GM12872 (cell line): ENCODE measurements at regions not wholly inside any gene's neighbourhood (a gene's known extent, or its start where the extent isn't known, plus 50 kb on each side); places are given as distances from the start of the nearest gene placed in this dataset.

ENCODE experiments used
- CTCF ChIP-seq: IDR thresholded peaks from 3 replicates; pipeline ENCODE4 v1.5.1; 2011; ENCODE audit warnings: low read depth, mild to moderate bottlenecking, low read length, moderate library complexity; ENCODE audit not compliant: insufficient read depth

DNA sequence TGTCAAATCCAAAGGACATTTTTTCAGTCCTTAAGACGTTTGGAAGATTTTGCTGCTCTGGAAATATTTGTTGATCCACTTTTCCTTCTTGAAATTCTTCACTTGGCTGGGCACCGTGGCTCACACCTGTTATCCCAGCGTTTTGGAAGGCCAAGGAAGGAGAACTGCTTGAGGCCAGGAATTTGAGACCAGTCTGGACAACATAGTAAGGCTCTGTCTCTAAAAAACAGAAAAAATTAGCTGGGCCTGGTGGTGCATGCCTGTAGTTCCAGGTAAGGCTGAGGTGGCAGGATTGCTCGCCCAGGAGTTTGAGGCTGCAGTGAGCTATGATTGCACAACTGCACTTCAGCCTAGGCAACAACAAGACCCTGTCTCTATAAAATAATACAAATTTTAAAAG is 173.9 kb upstream of the MITF start:
- no peak for TF ChIP-seq CTCF

- TF ChIP-seq CTCF = no peak
Measured at GRCh38 chr3:69563981-69564380, 175.3 kb upstream of the MITF start.

DNA sequence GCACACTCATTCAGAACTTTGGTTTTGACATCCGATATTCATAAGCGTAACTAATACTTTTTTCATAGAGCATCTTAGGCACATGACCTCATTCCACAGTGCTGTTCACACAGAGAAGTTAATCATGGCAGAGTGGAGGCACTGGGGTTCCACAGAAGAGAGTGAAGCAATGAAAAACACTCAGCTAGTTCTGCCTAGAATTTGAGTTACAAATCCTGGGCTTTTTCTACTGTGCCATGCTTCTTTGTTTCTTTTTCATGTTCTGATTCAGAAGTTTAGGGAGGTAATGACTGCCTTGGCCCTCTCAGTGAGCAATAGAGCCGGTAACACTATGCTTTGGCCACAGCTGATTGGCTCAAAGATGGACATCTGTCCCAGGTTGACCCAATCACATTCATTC is 176.1 kb upstream of the MITF start:
- no peak for TF ChIP-seq CTCF

DNA sequence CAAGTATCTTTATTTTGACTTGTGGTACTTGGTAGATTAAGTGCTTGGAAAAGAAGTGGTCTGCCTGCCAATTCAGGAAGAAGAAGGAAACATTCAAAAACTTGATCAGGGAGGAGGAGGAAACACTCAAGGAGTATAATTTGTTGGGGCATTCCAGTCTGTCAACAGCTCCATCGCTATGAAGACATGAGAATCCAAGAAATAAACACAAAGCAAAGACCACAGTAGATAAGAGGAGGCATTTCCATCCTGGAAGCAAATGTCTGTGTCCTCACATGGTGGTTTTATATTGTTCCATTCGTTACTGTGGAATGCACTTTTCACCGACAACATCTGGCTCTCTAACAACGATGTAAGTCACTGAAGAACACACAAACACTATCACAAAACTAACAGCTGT is 176.1 kb upstream of the FRMD4B start:
- no peak for TF ChIP-seq CTCF

- TF ChIP-seq CTCF = no peak
Measured at GRCh38 chr3:69560818-69561217, 174.9 kb upstream of the FRMD4B start.

- no peak for TF ChIP-seq CTCF
Measured at GRCh38 chr3:69560116-69560515, 174.2 kb upstream of the FRMD4B start.

GRCh38 chr3:69558912-69559311 is 173.0 kb upstream of the FRMD4B start:
- no peak for TF ChIP-seq CTCF

DNA sequence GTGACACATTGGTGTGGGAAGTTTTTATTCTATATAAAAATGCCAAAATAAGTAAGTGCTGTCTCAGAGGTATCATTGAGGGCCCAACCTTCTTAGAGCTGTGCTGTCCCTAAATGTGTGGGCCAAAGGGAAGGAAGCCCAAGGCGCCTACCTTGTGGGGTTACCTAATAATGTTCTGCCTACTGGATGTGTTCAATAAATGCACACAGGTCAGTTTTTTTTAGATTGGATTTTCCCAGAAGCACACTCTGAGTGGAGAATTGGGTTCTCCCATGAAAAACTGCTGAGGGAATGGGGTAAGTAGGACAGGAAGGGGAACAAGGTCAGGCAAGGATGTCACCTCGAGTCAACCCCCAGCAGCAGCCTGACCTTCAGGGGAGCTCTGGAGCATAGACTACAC is 168.7 kb upstream of the FRMD4B start:
- TF ChIP-seq CTCF = no peak
